Keratinocyte (primary cell): ENCODE measurements at regions not wholly inside any gene's neighbourhood (a gene's known extent, or its start where the extent isn't known, plus 50 kb on each side); places are given as distances from the start of the nearest gene placed in this dataset.

Experiments used
- EZH2 ChIP-seq: IDR thresholded peaks from one replicate; pipeline ENCODE4 v1.6.1; 2012; ENCODE audit warnings: inconsistent platforms, mild to moderate bottlenecking, low read length, moderate library complexity
- TF ChIP-seq, protein P1 (sequence below), 3 experiments: IDR thresholded peaks in 1 of 3; conservative IDR thresholded peaks in 1 of 3; optimal IDR thresholded peaks in 1 of 3; 2 replicates in 2 of 3; 3 replicates in 1 of 3; pipeline versions ENCODE3 to v1.5.1; 2011; ENCODE audit warnings: low read length in 3 of 3, mild to moderate bottlenecking in 3 of 3, moderate library complexity in 2 of 3, control low read depth in 1 of 3, inconsistent platforms in 1 of 3; ENCODE audit not compliant: insufficient read depth in 2 of 3; ENCODE audit errors: extremely low read depth in 1 of 3

GRCh38 chr9:2545881-2546490 lies 75.6 kb upstream of the VLDLR start:
- TF ChIP-seq, protein P1, sequence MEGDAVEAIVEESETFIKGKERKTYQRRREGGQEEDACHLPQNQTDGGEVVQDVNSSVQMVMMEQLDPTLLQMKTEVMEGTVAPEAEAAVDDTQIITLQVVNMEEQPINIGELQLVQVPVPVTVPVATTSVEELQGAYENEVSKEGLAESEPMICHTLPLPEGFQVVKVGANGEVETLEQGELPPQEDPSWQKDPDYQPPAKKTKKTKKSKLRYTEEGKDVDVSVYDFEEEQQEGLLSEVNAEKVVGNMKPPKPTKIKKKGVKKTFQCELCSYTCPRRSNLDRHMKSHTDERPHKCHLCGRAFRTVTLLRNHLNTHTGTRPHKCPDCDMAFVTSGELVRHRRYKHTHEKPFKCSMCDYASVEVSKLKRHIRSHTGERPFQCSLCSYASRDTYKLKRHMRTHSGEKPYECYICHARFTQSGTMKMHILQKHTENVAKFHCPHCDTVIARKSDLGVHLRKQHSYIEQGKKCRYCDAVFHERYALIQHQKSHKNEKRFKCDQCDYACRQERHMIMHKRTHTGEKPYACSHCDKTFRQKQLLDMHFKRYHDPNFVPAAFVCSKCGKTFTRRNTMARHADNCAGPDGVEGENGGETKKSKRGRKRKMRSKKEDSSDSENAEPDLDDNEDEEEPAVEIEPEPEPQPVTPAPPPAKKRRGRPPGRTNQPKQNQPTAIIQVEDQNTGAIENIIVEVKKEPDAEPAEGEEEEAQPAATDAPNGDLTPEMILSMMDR (optimal IDR thresholded peaks at IDR 0.05 in 1 of 3, IDR thresholded peaks at IDR 0.05 in 1 of 3, conservative IDR thresholded peaks at IDR 0.05 in 1 of 3; ENCODE audit: extremely low read depth in 1 of 3, insufficient read depth in 2 of 3, low read length in 3 of 3): no peak
- no peak for TF ChIP-seq EZH2
